GM23248 (cell line): ENCODE measurements at regions not wholly inside any gene's neighbourhood (a gene's known extent, or its start where the extent isn't known, plus 50 kb on each side); places are given as distances from the start of the nearest gene placed in this dataset.

Experiments
- DNase-seq: peaks from one replicate; pipeline ENCODE4 v3.0.0-alpha.2; 2015
- H2AFZ ChIP-seq: fragments of 200-600 bp; sonication (generic); 2 replicates; pipeline ENCODE4 v1.6.1; 2016; ENCODE audit warnings: antibody characterized with exemption
- H3F3A ChIP-seq: fragments of 200-600 bp; sonication (generic); 2 replicates; pipeline ENCODE4 v1.6.1; 2016; ENCODE audit warnings: mild to moderate bottlenecking, antibody characterized with exemption, mixed run types; ENCODE audit not compliant: insufficient read depth
- H3K27ac ChIP-seq: fragments of 200-600 bp; sonication (generic); 2 replicates; pipeline ENCODE4 v1.5.1; 2016; ENCODE audit warnings: mild to moderate bottlenecking
- H3K27me3 ChIP-seq: fragments of 200-600 bp; sonication (generic); replicated peaks from 2 replicates; pipeline ENCODE4 v1.6.1; 2016; ENCODE audit warnings: mild to moderate bottlenecking; ENCODE audit not compliant: insufficient read depth
- H3K36me3 ChIP-seq: fragments of 200-600 bp; sonication (generic); 2 replicates; pipeline ENCODE4 v1.6.1; 2016; ENCODE audit warnings: low read depth, mild to moderate bottlenecking
- H3K4me1 ChIP-seq: fragments of 200-600 bp; sonication (generic); 2 replicates; pipeline ENCODE4 v1.6.1; 2016; ENCODE audit warnings: mild to moderate bottlenecking; ENCODE audit not compliant: insufficient read depth
- H3K4me2 ChIP-seq: fragments of 200-600 bp; sonication (generic); one replicate; pipeline ENCODE4 v1.6.1; 2016; ENCODE audit warnings: mild to moderate bottlenecking; ENCODE audit not compliant: unreplicated experiment
- H3K4me3 ChIP-seq: fragments of 200-600 bp; sonication (generic); 2 replicates; pipeline ENCODE4 v1.5.1; 2016; ENCODE audit warnings: mild to moderate bottlenecking
- H3K79me2 ChIP-seq: fragments of 200-600 bp; sonication (generic); 2 replicates; pipeline ENCODE4 v1.6.1; 2016; ENCODE audit warnings: mild to moderate bottlenecking; ENCODE audit not compliant: insufficient read depth
- H3K9ac ChIP-seq: fragments of 200-600 bp; sonication (generic); 2 replicates; pipeline ENCODE4 v1.6.1; 2016; ENCODE audit warnings: mild to moderate bottlenecking
- H3K9me2 ChIP-seq: fragments of 200-600 bp; sonication (generic); 2 replicates; pipeline ENCODE4 v1.6.1; 2016; ENCODE audit warnings: mixed run types, mild to moderate bottlenecking, moderate library complexity; ENCODE audit not compliant: insufficient read depth
- H3K9me3 ChIP-seq: fragments of 200-600 bp; sonication (generic); one replicate; pipeline ENCODE4 v1.6.1; 2017; ENCODE audit warnings: low read depth
- H4K20me1 ChIP-seq: fragments of 200-600 bp; sonication (generic); 2 replicates; pipeline ENCODE4 v1.6.0; 2016; ENCODE audit not compliant: insufficient read depth
- EZH2 ChIP-seq: fragments of 200-600 bp; sonication (generic); IDR thresholded peaks from 2 replicates; pipeline ENCODE4 v1.6.1; 2018; ENCODE audit warnings: antibody characterized with exemption, mild to moderate bottlenecking; ENCODE audit not compliant: insufficient read depth, poor library complexity, severe bottlenecking
- EZH2phosphoT487 ChIP-seq: fragments of 200-600 bp; sonication (generic); IDR thresholded peaks from 2 replicates; pipeline ENCODE4 v1.6.1; 2018; ENCODE audit warnings: antibody characterized with exemption, moderate library complexity, mild to moderate bottlenecking, low read depth; ENCODE audit not compliant: insufficient read depth
- WGBS, 2 experiments: methylation state at CpG; one replicate each; pipeline ENCODE4 v1.1.6; 2015 to 2017; ENCODE audit warnings: low lambda C conversion rate in 2 of 2, low coverage in 1 of 2; ENCODE audit errors: missing lambda C conversion rate in 2 of 2; 5-methylcytosine and 5-hydroxymethylcytosine counted together
- in situ Hi-C: fragments of 300-500 bp; cut with MboI; formaldehyde crosslinking; loops from 2 replicates; pipeline ENCODE4 v1.15.0; 2020

GRCh38 chr1:218739426-218739825 lies 394.3 kb downstream of the TGFB2 start:
- Histone ChIP-seq H3K36me3 (no peaks in the 10 kb centered on the region), H3K4me2 (no peak overlapping the region), H4K20me1 (no peaks in the 10 kb centered on the region), H3F3A (peaks cover 18% of the 10 kb centered on the region; the same call in 1 of the 2 replicates), H3K9me2 (no peaks in the 10 kb centered on the region), H2AFZ (no peak overlapping the region), H3K27me3 (no peaks in the 10 kb centered on the region), H3K9ac (no peak overlapping the region), H3K4me3 (no peak overlapping the region), H3K27ac (no peak overlapping the region), H3K9me3 (no peaks in the 10 kb centered on the region), H3K79me2 (no peaks in the 10 kb centered on the region), H3K4me1 (peaks cover 20% of the 10 kb centered on the region)
- in situ Hi-C loops = no loop called here
- WGBS, 2 experiments = 42 to 47% methylated on average over 4 of the region's 4 CpGs
- no peak for DNase-seq
- TF ChIP-seq EZH2phosphoT487 (no peak), EZH2 (no peak)

GRCh38 chr1:218741852-218742251 lies 396.7 kb downstream of the TGFB2 start:
- H3K4me1 ChIP-seq = no peaks in the 10 kb centered on the region
- 51 to 55% methylated on average over 3 of the region's 3 CpGs for WGBS, 2 experiments

GRCh38 chr1:218742467-218743262 lies 397.5 kb downstream of the TGFB2 start:
- Histone ChIP-seq H3K27me3 (no peaks in the 10 kb centered on the region), H3K79me2 (no peaks in the 10 kb centered on the region), H3K9me3 (no peaks in the 10 kb centered on the region), H4K20me1 (no peaks in the 10 kb centered on the region), H3K4me3 (no peak overlapping the region), H2AFZ (no peak overlapping the region), H3K4me2 (no peak overlapping the region), H3K4me1 (no peaks in the 10 kb centered on the region), H3F3A (no peaks in the 10 kb centered on the region), H3K27ac (no peak overlapping the region), H3K36me3 (no peaks in the 10 kb centered on the region), H3K9ac (no peak overlapping the region), H3K9me2 (no peaks in the 10 kb centered on the region)
- DNase-seq = peak; percentile 16
- in situ Hi-C loops = no loop called here
- TF ChIP-seq EZH2 (no peak), EZH2phosphoT487 (no peak)
- WGBS, 2 experiments = 85% methylated on average over 6 of the region's 6 CpGs

More at GRCh38 chr1:218741852-218742251, 396.7 kb downstream of the TGFB2 start:
- Histone ChIP-seq H3K79me2 (no peaks in the 10 kb centered on the region), H3K27ac (no peak overlapping the region), H3K27me3 (no peaks in the 10 kb centered on the region), H4K20me1 (no peaks in the 10 kb centered on the region), H3K9ac (no peak overlapping the region), H3K4me3 (no peak overlapping the region), H3F3A (no peaks in the 10 kb centered on the region), H2AFZ (no peak overlapping the region), H3K36me3 (no peaks in the 10 kb centered on the region), H3K9me3 (no peaks in the 10 kb centered on the region), H3K9me2 (no peaks in the 10 kb centered on the region), H3K4me2 (no peak overlapping the region)
- TF ChIP-seq EZH2 = no peak
- TF ChIP-seq EZH2phosphoT487 = no peak
- DNase-seq = no peak
- in situ Hi-C loops = no loop called here

- in situ Hi-C loops = no loop called here
- H3K36me3 ChIP-seq = no peaks in the 10 kb centered on the region
- H3K4me1 ChIP-seq = no peaks in the 10 kb centered on the region
- H3K4me3 ChIP-seq = no peak overlapping the region
- no peaks in the 10 kb centered on the region for H3K9me3 ChIP-seq
- no peak for DNase-seq
- H3K4me2 ChIP-seq = no peak overlapping the region
- 89 to 98% methylated on average over 4 of the region's 4 CpGs for WGBS, 2 experiments
- H3K79me2 ChIP-seq = no peaks in the 10 kb centered on the region
- H2AFZ ChIP-seq = no peak overlapping the region
- H3K27ac ChIP-seq = no peak overlapping the region
- no peak for TF ChIP-seq EZH2
- TF ChIP-seq EZH2phosphoT487 = no peak
- peaks cover 5% of the 10 kb centered on the region; the same call in 1 of the 2 replicates for H3F3A ChIP-seq
- no peaks in the 10 kb centered on the region for H3K27me3 ChIP-seq
- H3K9ac ChIP-seq = no peak overlapping the region
- no peaks in the 10 kb centered on the region for H3K9me2 ChIP-seq
- no peaks in the 10 kb centered on the region for H4K20me1 ChIP-seq
Observed at GRCh38 chr1:218743861-218744505, 398.8 kb downstream of the TGFB2 start.
